Activated T-cell treated with anti-CD3 and anti-CD28 coated beads for 48 hours (primary cell): ENCODE measurements at regions not wholly inside any gene's neighbourhood (a gene's known extent, or its start where the extent isn't known, plus 50 kb on each side); places are given as distances from the start of the nearest gene placed in this dataset.
"Not testable (repeated sequence)": the region's sequence is repeated elsewhere in the genome, so short reads cannot be mapped to it uniquely, and the experiment has no call there.

Experiments
- DNase-seq: peaks from one replicate; pipeline ENCODE4 v3.0.0-alpha.2; 2020; ENCODE audit warnings: low read depth

DNA sequence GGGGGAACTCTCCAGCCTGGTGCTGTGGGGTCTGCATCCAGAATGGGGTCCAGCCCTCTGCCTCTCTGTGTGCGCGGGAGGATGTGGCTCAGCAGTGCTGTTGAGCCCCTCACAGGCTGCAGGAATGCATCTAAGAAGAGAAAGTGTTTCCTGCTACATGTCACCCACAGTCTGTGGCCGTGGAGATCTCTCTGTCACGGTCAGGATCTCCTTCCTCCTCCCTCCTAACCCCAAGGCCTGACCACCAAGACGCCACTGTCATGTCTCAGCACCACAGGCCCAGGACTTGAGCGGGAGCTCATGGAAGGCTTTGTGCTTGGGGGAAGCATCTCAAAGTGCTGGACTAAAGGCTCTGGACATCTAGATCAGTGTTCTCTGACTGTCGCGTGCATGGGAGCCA, 90.1 kb downstream of the SREK1 start:
- no peak for DNase-seq

DNA sequence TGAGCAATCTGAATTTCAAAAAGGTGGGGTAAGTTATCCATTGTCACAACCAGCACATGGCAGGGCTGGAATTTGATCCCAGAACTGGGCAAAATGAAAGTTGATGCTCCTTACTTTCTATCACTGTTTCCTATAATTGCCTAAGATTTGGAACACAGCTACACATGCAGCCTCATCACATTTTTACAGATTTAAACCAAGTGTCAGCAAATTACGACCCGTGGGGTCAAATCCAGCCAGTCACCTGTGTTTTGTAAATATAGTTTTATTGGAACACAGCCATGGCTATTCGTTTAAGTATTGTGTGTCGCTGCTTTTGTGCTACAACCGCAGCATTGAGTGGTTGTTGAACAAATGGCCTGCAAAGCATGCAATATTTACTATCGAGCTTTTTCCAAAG, 94.3 kb downstream of the SREK1 start:
- no peak for DNase-seq

DNA sequence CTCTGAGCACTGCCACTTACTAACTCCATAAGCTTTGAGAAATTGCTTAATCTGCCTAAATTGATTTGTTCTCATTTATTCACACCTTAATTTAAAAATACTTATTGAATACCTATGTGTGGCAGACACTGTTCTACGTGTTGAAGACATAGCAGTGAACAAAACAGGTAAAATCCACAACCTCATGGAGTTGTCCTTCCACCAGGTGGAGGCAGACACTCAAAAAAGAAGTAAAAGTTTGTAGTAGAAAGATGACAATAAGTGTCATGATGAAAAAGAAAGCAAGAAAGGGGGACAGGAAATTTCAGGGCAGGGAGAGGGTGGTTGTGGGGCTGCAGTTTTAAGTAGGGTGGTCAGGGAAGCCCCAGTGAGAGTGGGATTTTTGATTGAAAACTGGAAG, 94.9 kb downstream of the SREK1 start:
- no peak for DNase-seq

DNA sequence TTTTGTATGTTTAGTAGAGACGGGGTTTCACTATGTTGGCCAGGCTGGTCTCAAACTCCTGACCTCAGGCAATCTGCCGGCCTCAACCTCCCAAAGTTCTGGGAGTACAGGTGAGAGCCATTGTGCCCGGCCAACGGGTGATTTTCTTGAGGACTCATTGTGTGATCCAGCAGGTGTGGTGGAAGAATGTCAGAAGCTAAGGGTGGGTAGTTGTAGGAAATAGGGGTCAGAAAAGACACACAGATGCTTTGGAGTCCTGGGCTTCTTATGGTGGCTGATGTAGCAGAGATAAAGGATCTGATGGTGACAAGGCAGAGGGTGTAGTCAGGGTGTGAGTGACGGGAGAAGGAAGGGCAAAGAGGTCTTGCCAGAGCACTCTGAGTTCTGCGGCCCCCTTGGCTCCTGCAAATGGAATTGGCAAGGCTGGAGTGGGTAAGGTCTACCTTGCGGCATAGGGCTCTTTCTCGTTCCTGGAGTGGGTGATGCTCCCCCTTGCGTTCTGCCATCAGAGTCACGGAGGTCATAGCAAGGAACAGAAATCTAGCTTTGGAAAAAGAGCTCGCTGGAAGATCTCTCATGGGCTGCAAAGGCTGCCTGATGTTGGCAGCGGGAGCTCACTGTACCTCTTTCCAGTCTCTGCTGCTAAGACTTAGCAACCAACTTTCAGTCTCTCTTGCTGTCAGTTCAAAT, 97.2 kb downstream of the SREK1 start:
- DNase-seq, result no peak

DNA sequence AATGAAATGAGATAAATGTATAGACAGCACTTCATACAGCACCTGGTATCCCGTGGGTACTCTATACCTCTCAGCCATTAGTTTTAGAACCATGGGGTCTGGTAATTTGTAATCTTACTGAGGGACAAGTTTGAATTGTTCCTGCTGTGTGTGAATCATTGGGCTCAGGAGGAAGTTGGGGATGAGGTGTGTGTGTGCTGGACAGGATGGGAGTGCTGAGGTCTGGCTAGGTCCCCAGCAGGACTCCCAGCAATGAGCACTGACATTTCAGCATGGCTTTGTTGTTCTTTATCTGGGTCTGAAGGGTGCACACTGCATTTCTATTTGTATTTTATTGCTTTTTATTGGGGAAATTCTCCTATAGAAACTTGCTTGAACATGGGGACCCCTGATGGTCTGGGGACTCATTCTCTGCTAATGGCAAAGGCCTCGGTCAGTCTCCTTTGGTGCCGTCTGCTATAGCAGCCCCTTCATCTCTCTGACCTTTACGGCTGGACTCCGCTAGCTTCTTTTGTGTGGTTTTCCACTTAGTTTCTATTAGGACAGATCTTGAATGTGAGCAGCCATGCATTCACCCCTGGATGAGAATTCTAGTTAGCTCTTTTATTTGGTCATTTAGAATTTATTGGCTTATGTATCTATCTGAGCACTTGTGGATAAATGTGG, 98.1 kb downstream of the SREK1 start:
- DNase-seq, result no peak

DNA sequence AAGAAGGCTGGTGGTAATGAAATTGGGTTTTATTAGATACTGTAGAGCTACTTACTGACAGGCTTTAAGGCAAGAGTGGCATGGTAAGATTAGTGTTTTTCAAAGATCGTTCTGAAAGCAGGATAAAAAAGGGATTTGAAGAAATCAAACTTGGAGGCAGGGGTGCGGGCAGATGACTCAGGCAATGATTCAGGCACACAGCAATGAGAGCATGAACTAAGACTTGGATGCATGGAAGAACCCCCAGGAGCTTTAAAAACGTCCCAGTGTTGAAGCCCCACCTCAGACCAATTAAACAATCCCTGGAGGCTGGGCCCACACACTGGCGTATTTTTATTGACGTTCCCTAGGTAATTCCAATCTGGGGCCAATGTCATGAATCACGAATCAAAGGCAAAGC, 102.5 kb downstream of the SREK1 start:
- no peak for DNase-seq

DNA sequence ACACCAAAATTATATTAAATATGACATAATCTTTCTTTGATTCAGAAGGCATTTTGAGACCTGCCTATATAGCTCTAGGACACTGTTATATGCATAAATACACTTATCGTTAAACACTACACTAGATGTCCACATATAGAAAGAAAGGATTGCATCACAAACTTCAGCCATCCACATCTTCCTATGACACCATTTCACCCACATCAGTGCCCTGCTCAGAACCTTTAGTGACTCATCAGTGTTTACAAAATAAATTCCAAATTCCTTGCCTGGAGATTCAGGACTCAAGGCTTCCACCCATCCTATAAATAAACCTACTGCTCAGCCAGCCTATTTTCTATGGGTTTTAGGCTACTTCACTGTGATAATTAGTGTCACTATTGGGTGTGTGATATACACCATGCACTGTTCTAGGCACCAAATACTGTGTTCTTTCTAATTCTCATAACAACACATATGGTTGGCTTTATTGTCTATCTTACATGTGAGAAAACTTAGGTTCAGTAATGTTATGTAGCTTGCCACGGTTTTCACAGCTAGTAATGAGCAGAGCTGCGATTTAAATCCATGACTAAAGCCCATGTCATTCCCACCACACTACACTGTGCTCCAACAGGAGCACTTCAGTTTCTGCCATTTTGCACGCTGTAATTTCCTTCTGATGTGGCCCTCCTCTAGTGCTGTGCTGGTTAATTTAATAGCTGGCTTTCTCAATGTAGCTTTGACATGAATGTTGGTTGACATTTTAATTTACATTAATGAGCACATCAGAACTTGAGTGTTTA, 103.3 kb downstream of the SREK1 start:
- no peak for DNase-seq

DNA sequence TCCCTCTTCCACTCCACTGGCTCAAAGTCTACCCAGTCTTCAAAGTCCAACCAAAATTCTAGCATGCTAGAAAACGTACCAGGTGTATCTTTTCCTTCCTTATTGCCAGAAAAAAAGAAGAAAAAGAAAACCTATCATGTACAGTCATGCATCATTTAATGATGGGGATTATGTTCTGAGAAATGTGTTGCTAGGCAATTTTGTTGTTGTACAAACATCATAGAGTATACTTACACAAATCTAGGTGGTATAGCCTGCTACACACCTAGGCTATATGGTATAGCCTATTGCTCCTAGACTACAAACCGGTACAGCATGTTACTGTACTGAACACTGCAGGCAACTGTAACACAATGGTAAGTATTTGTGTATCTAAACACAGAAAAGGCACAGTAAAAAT, 104.8 kb downstream of the SREK1 start:
- DNase-seq, result no peak

DNA sequence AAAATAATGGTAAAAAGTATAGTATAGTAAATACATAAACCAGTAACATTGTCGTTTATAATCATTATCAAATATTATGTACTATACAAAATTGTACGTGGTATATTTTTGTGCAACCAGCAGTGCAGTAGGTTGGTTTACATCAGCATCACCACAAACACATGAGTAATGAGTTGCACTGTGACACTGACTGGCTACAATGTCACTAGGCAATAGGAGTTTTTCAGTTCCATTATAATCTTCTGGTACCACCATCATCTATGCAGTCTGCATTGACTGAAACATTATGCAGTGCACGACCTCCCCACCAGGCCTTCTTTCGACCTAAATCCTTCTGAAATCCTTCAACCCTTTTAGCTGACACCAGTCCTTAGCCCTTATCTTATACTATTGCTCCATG, 105.8 kb downstream of the SREK1 start:
- no peak for DNase-seq

DNA sequence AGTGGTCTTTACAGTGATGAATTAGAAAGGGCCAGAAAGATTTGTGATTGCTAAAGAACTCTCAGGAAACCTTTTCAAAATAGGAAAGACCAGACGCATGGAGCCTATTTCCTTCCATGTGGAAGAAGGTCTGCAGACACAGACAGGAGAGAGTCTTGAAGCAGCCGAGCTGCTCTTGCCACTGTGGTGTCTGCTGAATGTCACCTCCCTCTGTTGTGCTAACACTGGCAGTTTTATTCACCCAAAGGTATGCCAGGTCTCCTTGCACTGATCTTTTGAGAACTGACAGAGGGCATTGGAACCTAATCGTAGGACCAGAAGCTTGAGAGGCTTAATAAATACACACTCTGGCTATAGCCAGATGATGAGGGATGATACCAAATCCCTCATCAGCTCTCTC, 108.7 kb downstream of the SREK1 start:
- no peak for DNase-seq

DNA sequence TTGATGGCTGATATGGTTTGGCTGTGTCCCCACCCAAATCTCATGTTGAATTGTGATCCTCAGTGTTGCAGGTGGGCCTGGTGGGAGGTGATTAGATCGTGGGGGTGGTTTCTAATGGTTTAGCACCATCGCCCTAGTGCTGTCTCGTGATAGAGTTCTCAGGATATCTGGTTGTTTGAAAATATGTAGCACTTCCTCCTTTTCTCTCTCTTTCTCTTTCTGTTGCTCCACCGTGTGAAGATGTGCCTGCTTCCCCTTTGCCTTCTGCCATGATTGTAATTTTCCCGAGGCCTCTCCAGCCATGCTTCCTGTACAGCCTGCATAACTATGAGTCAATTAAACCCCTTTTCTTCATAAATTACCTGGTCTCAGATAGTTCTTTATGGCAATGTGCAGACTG, 111.6 kb downstream of the SREK1 start:
- no peak for DNase-seq

DNA sequence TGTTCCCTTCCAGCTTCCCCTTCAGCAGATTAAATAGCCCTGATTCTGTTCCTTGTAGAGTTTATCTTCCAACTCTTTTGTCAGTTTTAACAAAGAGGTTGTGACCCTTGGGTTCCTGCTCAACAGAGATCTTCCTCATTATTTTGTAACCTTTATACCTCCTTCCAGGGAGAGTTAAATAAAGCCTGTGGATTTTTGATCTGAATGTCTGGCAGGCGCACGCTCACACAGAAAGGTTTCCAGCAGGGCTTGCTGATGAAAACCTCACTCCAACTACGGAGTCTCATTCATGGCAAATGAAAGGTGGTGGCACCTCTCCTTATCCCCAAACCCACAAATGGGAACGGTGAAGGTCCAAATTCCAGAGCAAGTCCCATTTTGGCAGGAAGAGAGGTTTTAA, 129.0 kb downstream of the SREK1 start:
- no peak for DNase-seq

DNA sequence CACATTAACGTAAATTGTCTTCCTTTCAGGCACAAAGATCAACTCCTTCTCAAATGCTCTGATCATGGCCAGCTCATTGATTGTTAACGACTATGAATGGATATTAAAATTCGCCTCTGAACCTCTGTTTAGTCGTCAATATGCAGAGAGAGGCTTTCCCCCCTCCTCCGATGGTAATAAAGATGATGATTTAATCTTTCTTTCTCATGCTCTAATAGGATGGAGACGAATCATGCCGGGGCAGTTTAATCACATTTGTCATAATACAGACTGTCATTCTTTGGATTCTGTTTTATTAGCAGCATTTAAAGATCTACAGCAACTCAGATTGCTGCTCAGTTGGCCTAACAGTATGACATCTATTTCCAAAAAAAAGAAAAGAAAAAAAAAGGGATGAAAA, 132.9 kb downstream of the SREK1 start:
- no peak for DNase-seq

DNA sequence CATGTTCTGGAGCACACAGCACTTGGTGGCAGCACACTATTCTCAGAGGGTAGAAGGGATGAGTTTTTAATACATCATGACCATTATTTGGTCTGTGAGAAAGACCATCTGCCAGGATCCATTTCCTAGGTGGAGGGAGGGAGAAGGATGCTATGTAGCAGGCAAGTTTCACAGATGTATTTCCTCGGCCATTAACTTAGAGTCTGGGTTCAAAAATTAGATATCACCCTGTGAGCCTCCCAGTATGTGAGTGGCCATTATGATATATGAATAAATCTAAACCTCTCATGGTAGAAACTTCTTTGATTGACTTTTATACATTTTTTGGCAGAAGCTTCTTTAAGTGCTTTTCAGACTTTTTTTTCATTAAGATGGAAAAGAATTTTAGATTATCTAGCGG, 133.9 kb downstream of the SREK1 start:
- DNase-seq, result no peak

DNA sequence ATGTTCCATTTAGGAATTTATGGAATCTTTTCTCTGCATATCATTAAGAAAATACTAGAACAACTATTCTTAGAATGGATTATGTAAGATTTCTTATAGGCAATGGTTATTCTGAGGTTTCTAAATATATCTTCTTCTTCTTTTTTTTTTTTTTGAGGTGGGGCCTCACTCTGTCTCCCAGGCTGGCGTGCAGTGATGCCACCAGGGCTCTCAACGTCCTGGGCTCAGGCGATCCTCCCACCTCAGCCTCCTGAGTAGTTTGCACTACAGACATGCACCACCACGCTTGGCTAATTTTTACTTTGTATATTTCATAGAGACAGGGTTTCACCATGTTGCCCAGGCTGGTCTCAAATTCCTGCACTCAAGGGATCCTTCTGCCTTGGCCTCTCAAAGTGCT, 137.2 kb downstream of the SREK1 start:
- no peak for DNase-seq

DNA sequence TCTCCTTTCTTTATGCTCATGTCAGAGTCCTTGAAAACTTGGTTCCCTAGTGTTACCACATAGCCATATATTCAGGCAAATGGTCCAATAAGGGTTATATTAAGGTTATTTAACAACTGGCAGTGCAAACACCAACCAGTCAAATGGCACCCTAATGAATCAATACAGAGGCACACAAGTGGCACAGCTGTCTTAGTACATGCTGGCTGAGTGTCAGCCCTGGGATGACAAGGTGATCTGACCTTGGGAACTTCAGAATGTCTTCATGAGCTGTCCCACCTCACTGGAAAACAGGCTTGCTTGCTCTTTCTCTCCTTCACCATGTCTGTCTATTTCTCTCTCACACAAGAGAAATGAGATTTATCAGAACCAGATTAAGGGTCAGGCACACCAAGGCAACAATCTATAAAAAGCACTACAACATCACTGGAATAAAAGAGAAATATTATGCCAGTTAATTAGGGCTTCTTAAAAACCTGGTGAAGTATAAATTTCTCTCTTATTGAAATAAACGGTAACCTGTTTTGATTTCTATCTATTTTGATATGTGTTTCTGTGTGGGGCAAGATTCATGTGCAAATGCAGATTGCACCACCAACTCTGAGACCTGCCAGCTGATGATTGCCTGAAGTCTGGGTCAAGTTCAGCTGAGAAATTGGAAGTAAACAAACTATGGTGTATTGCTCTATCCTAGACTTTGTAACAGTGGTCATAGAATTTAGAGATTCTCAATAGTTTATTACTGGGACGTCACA, 140.7 kb downstream of the SREK1 start:
- no peak for DNase-seq

DNA sequence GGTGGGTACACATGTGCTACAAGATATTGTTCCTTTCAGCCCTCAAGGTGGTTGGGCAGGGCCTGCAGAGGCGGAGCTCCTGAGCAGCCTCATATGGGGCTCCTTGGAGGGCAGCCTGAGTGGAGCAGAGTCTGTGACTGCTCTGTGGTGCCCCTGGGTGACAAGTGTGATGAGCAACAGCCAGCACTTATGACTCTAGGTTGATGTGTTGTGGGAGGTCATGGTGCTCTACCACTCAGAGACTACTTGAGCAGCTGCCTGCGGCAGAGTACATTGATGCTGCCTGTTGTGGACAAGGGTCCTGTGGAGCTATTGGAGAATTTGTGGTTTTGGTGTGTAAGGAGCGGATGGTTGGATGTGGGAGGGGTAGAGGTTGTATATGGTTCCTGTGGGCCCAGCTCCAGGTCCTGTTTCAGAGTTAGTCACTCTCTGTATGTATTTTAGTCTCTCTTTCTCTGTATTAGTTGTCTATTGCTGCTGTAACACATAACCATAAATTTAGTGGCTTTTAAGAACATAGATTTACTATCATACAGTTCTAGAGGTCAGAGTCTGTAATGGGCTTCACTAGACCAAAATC, 141.3 kb downstream of the SREK1 start:
- peak; percentile 4 for DNase-seq

DNA sequence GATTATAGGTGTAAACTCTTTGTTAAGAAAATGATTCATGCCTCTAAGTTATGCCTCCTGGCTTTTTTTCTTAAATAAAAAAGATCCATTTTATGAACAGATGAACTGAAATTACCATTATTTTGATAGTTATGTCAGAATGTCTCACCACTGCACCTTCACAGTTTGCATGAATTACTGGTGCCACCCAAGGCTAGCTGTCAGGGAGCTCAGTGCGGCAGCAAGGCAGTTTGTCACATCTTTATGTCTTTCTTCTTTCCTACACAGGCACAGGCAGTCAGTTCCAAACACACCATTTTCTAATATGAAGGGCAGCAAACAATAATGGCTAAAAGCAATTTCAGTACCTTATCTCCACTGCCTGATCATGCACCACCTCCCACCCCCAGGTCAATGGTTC, 147.7 kb downstream of the SREK1 start:
- no peak for DNase-seq

DNA sequence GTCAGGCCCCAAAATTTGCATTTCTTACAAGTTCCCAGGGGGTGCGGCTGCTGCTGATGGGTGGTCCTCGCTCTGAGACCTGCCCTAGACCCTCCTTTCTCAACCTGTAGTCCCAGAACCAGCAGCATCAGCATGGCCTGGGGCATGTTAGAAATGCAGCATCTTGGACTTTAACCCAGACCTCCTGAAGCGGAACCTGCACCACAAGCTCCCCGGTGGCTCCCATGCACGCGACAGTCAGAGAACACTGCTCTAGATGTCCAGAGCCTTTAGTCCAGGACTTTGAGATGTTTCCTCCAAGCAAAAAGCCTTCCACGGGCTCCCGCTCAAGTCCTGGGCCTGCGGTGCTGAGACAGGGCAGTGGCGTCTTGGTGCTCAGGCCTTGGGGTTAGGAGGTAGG, 149.8 kb downstream of the SREK1 start:
- DNase-seq, result not testable (repeated sequence)

DNA sequence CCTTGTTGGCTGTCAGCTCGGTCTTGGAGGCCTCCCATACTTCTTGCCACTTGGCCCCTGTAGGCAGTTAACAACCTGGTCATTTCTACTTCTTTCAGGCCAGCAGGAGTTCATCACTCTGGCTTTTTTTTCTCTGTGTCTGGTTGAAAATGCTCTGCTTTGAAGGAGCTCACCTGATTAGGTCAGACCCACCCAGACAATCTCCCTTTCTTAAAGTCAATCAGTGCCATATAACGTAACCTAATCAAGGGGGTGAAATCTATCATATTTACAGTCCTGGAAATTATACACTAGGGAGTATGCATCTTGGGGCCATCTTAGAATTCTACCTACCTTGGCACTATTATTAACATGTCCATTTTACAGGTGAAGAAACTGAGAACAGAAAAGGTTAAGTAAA, 155.4 kb downstream of the SREK1 start:
- no peak for DNase-seq

DNA sequence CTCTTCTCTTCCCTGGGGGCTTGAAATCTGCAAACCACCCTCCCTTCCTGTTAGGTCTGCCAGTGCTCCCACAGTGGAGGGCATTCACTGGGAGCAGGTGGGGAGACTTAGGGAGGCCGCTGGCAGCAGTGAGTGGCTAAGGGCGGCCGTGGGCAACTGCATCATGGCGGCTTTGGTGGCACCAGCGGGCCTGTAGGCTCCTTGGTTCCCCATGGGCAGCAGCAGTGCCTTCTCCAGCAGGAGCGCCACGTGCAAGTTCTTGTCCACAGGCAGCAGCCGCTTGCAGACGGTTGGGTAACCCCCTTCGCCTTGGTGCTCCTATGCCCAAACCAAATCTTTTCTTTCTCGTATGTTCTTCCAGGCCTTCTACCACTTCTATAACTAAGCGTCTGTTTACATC, 158.2 kb downstream of the SREK1 start:
- DNase-seq, result no peak

DNA sequence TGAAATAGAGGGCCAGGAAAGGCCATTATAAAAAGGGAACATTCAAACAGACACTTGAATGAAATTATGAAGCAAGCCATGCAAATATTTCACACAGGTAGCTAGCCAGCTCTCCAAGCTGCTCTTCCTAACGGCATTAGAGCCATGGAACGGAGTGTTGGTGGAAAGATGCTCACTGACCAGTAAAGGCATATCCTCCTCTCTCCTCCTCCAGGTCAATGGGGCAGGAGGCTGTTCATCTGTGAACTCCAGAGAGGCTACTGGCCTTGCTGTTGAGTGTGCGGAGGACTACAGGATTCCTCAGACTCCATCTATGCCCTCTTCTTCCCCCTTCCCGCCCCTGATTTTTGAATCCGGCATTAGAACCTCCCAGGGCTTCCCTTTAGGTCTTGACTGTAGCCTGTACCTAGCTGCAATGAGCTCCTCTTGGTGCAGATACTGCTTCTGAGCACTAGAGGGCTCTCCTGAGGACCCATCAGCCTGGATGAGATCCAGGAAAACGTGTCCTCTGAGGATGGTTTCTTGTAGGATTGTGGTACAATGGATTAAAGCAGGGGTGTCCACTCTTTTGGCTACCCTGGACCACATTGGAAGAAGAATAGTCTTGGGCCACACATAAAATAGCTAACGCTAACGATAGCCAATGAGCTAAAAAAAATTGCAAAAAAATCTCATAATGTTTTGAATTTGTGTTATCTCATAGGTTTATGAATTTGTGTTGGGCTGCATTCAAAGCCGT, 162.2 kb downstream of the SREK1 start:
- DNase-seq, result no peak
